K562 (cell line): ENCODE measurements at regions not wholly inside any gene's neighbourhood (a gene's known extent, or its start where the extent isn't known, plus 50 kb on each side); places are given as distances from the start of the nearest gene placed in this dataset.

Experiments
- ATAC-seq: fragments of 200-7000 bp; cut with Tn5 transposase; 3 replicates; pipeline ENCODE4 v1.9.1; 2020; ENCODE audit warnings: moderate library complexity
- BruUV-seq: library from RNA; stranded (reverse); fragments of 400-500 nt; replicated peaks from 2 replicates; lab custom pipeline; 2021; lab: Mats Ljungman, UMichigan
- CTCF ChIA-PET: fragments of 300-600 bp; formaldehyde crosslinking; extraction: SDS; loops from one replicate; lab custom pipeline; 2021; ENCODE audit warnings: low intra/inter-chr PET ratio; lab: Yijun Ruan, JAX
- POLR2A ChIA-PET: fragments of 300-600, 350-650 bp; sonication (Branson Sonifier 250); formaldehyde crosslinking; extraction: SDS; loops from one replicate; lab custom pipeline; 2021; ENCODE audit warnings: antibody characterized with exemption, inconsistent platforms; lab: Yijun Ruan, JAX
- DNase-seq, 4 experiments: peaks; one replicate each; pipeline versions ENCODE4 v3.0.0 to v3.0.0-alpha.2; 2011 to 2018; ENCODE audit warnings: low spot score in 3 of 4, mixed read lengths in 3 of 4; ENCODE audit errors: extremely low read depth in 1 of 4
- FAIRE-seq: peaks from 2 replicates; lab custom pipeline; 2011; peaks lifted over from hg19 to GRCh38; lab: Jason Lieb, UNC
- H2AFZ ChIP-seq: 2 replicates; pipeline ENCODE4 v1.6.0; 2011; ENCODE audit warnings: low read depth, low read length, control low read depth, inconsistent platforms
- H3K27ac ChIP-seq: fragments of 200-600 bp; 3 replicates; pipeline ENCODE4 v1.8.0; 2011; ENCODE audit warnings: low read depth, mild to moderate bottlenecking, control low read depth, inconsistent platforms, low read length, moderate library complexity, mixed read lengths; ENCODE audit errors: extremely low read depth
- H3K27me3 ChIP-seq, 2 experiments: fragments of 300-600 bp in 1 of 2; 2 replicates in 1 of 2; 3 replicates in 1 of 2; pipeline versions ENCODE4 v1.6.0 to v1.8.0; 2011; ENCODE audit warnings: inconsistent platforms in 2 of 2, low read length in 2 of 2, mild to moderate bottlenecking in 1 of 2, mixed read lengths in 1 of 2, moderate library complexity in 1 of 2; ENCODE audit not compliant: control insufficient read depth in 2 of 2, insufficient read depth in 2 of 2
- H3K36me3 ChIP-seq: fragments of 300-600 bp; 3 replicates; pipeline ENCODE4 v1.8.0; 2011; ENCODE audit warnings: mild to moderate bottlenecking, low read length, inconsistent platforms; ENCODE audit not compliant: control insufficient read depth, insufficient read depth
- H3K4me1 ChIP-seq, 2 experiments: fragments of 200-600 bp in 1 of 2; replicated peaks in 1 of 2; 2 replicates in 1 of 2; 3 replicates in 1 of 2; pipeline versions ENCODE4 v1.5.1 to v1.8.0; 2011; ENCODE audit warnings: inconsistent platforms in 2 of 2, low read length in 2 of 2, mild to moderate bottlenecking in 1 of 2, mixed read lengths in 1 of 2, moderate library complexity in 1 of 2; ENCODE audit not compliant: control insufficient read depth in 2 of 2, insufficient read depth in 2 of 2
- H3K4me2 ChIP-seq: 2 replicates; pipeline ENCODE4 v1.6.1; 2011; ENCODE audit warnings: low read length, control low read depth, inconsistent platforms, mixed read lengths; ENCODE audit not compliant: insufficient read depth
- H3K4me3 ChIP-seq: fragments of 200-600 bp; sonication (generic), shearing (Covaris generic); 2 replicates; pipeline ENCODE4 v1.5.1; 2016; ENCODE audit warnings: control low read depth, inconsistent platforms
- H3K79me2 ChIP-seq: fragments of 200-600 bp; 3 replicates; pipeline ENCODE4 v1.8.0; 2011; ENCODE audit warnings: low read length, inconsistent platforms; ENCODE audit not compliant: control insufficient read depth, insufficient read depth
- H3K9ac ChIP-seq, 2 experiments: 2 replicates each; pipeline versions ENCODE4 v1.6.0 to v1.6.1; 2011; ENCODE audit warnings: low read depth in 2 of 2, low read length in 2 of 2, control low read depth in 1 of 2, inconsistent platforms in 1 of 2, mild to moderate bottlenecking in 1 of 2, mixed read lengths in 1 of 2; ENCODE audit not compliant: insufficient read depth in 1 of 2
- H3K9me1 ChIP-seq: one replicate; pipeline ENCODE4 v1.6.0; 2011; ENCODE audit warnings: inconsistent platforms, mild to moderate bottlenecking, low read length, moderate library complexity; ENCODE audit not compliant: control insufficient read depth, insufficient read depth
- H3K9me3 ChIP-seq: replicated peaks from 2 replicates; pipeline ENCODE4 v1.5.1; 2011; ENCODE audit warnings: low read depth, low read length, inconsistent platforms; ENCODE audit not compliant: control insufficient read depth, insufficient read depth
- H4K20me1 ChIP-seq: replicated peaks from 2 replicates; pipeline ENCODE4 v1.6.1; 2011; ENCODE audit warnings: low read length, inconsistent platforms, mixed read lengths; ENCODE audit not compliant: control insufficient read depth, insufficient read depth
- DDX20 ChIP-seq: fragments of 450-650 bp; IDR thresholded peaks from 2 replicates; pipeline ENCODE4 v1.6.1; 2016; ENCODE audit warnings: missing genetic modification characterization, low read depth, mild to moderate bottlenecking, missing compliant biosample characterization, moderate library complexity
- EP300 ChIP-seq: IDR thresholded peaks from 2 replicates; pipeline ENCODE4 v1.6.1; 2012; ENCODE audit warnings: low read length, improper control_type of control experiment
- HNRNPK ChIP-seq: fragments of 200-400 bp; formaldehyde crosslinking; IDR thresholded peaks from one replicate; pipeline ENCODE4 v1.6.1; 2018; ENCODE audit warnings: mild to moderate bottlenecking, low read depth, low read length; ENCODE audit not compliant: poor library complexity, severe bottlenecking
- KAT8 ChIP-seq: fragments of 450-650 bp; IDR thresholded peaks from 2 replicates; pipeline ENCODE4 v1.6.1; 2016; ENCODE audit warnings: low read depth, mild to moderate bottlenecking
- NFE2 ChIP-seq: IDR thresholded peaks from 2 replicates; pipeline ENCODE4 v1.6.1; 2014; ENCODE audit warnings: antibody characterized with exemption, low read depth
- PPARD ChIP-seq: fragments of 250-450 bp; sonication (Bioruptor Pico); IDR thresholded peaks from 2 replicates; pipeline ENCODE4 v1.8.0; 2022; ENCODE audit warnings: inconsistent platforms, mild to moderate bottlenecking, moderate library complexity
- ZNF584 ChIP-seq: fragments of 200-800 bp; sonication (Bioruptor generic); IDR thresholded peaks from 2 replicates; pipeline ENCODE4 v1.6.1; 2016; ENCODE audit warnings: low read depth, mild to moderate bottlenecking, missing genetic modification characterization, missing compliant biosample characterization
- WGBS: fragments of 100-300 bp; shearing (Covaris generic); methylation state at CpG from one replicate; pipeline ENCODE4 v1.1.6; 2016; ENCODE audit warnings: low coverage, mixed read lengths; ENCODE audit not compliant: insufficient coverage; ENCODE audit errors: missing lambda C conversion rate; 5-methylcytosine and 5-hydroxymethylcytosine counted together
- in situ Hi-C: fragments of 300-500 bp; cut with MboI; formaldehyde crosslinking; loops from 4 replicates; pipeline ENCODE4 v1.15.0; 2018; ENCODE audit warnings: inconsistent platforms, mixed read lengths
- intact Hi-C: fragments of 100-400 bp; cut with micrococcal nuclease; formaldehyde crosslinking; loops from 2 replicates; pipeline ENCODE4 v1.14.2; 2022
- TF ChIP-seq, protein P1 (sequence below): IDR thresholded peaks from 2 replicates; pipeline ENCODE4 v1.6.1; 2012; ENCODE audit warnings: low read depth, low read length, improper control_type of control experiment, borderline replicate concordance
- TF ChIP-seq, protein P2 (sequence below): fragments of 450-650 bp; IDR thresholded peaks from 2 replicates; pipeline ENCODE4 v1.6.1; 2016; ENCODE audit warnings: low read depth

DNA sequence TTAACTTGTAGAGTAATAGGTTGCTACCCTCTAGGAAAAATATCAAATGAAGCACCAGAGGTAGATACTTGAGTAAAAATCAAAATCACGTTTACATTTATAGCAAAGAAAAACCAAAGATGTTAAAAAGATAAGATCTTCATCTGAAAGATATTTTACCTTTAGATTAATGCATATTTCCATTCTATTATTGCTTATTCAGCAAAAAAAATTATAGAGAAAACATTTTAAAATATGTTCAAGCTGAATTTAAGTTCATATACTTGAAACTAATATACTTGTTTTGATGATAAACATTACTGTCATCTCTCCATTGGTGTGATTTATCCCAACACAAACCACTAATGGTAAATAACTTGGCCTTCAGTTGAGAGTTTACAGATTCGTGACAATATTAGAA is 422.3 kb downstream of the CAAP1 start:
- intact Hi-C loops (no loop called here), in situ Hi-C loops (no loop called here)
- WGBS, result no CpG with 5 or more reads among the region's 2 CpGs
- no peak overlapping the region for H2AFZ ChIP-seq
- H3K4me2 ChIP-seq, result no peak overlapping the region
- no peaks in the 10 kb centered on the region for H3K27me3 ChIP-seq
- DNase-seq (no peak), FAIRE-seq (no peak), ATAC-seq (no peak)
- no TSS peak for BruUV-seq
- H3K9me3 ChIP-seq, result no peaks in the 10 kb centered on the region
- H4K20me1 ChIP-seq, result no peaks in the 10 kb centered on the region
- H3K4me1 ChIP-seq, result no peaks in the 10 kb centered on the region
- no peaks in the 10 kb centered on the region for H3K36me3 ChIP-seq
- no peak for TF ChIP-seq NFE2
- no peak for TF ChIP-seq HNRNPK
- no peak for TF ChIP-seq DDX20 (tag)
- no peak for TF ChIP-seq KAT8
- TF ChIP-seq EP300, result no peak
- TF ChIP-seq ZNF584, result no peak
- TF ChIP-seq, protein P1, sequence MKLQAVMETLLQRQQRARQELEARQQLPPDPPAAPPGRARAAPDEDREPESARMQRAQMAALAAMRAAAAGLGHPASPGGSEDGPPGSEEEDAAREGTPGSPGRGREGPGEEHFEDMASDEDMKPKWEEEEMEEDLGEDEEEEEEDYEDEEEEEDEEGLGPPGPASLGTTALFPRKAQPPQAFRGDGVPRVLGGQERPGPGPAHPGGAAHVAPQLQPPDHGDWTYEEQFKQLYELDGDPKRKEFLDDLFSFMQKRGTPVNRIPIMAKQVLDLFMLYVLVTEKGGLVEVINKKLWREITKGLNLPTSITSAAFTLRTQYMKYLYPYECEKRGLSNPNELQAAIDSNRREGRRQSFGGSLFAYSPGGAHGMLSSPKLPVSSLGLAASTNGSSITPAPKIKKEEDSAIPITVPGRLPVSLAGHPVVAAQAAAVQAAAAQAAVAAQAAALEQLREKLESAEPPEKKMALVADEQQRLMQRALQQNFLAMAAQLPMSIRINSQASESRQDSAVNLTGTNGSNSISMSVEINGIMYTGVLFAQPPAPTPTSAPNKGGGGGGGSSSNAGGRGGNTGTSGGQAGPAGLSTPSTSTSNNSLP, result no peak
- TF ChIP-seq PPARD (CRISPR knock-in tag), result no peak
- TF ChIP-seq, protein P2, sequence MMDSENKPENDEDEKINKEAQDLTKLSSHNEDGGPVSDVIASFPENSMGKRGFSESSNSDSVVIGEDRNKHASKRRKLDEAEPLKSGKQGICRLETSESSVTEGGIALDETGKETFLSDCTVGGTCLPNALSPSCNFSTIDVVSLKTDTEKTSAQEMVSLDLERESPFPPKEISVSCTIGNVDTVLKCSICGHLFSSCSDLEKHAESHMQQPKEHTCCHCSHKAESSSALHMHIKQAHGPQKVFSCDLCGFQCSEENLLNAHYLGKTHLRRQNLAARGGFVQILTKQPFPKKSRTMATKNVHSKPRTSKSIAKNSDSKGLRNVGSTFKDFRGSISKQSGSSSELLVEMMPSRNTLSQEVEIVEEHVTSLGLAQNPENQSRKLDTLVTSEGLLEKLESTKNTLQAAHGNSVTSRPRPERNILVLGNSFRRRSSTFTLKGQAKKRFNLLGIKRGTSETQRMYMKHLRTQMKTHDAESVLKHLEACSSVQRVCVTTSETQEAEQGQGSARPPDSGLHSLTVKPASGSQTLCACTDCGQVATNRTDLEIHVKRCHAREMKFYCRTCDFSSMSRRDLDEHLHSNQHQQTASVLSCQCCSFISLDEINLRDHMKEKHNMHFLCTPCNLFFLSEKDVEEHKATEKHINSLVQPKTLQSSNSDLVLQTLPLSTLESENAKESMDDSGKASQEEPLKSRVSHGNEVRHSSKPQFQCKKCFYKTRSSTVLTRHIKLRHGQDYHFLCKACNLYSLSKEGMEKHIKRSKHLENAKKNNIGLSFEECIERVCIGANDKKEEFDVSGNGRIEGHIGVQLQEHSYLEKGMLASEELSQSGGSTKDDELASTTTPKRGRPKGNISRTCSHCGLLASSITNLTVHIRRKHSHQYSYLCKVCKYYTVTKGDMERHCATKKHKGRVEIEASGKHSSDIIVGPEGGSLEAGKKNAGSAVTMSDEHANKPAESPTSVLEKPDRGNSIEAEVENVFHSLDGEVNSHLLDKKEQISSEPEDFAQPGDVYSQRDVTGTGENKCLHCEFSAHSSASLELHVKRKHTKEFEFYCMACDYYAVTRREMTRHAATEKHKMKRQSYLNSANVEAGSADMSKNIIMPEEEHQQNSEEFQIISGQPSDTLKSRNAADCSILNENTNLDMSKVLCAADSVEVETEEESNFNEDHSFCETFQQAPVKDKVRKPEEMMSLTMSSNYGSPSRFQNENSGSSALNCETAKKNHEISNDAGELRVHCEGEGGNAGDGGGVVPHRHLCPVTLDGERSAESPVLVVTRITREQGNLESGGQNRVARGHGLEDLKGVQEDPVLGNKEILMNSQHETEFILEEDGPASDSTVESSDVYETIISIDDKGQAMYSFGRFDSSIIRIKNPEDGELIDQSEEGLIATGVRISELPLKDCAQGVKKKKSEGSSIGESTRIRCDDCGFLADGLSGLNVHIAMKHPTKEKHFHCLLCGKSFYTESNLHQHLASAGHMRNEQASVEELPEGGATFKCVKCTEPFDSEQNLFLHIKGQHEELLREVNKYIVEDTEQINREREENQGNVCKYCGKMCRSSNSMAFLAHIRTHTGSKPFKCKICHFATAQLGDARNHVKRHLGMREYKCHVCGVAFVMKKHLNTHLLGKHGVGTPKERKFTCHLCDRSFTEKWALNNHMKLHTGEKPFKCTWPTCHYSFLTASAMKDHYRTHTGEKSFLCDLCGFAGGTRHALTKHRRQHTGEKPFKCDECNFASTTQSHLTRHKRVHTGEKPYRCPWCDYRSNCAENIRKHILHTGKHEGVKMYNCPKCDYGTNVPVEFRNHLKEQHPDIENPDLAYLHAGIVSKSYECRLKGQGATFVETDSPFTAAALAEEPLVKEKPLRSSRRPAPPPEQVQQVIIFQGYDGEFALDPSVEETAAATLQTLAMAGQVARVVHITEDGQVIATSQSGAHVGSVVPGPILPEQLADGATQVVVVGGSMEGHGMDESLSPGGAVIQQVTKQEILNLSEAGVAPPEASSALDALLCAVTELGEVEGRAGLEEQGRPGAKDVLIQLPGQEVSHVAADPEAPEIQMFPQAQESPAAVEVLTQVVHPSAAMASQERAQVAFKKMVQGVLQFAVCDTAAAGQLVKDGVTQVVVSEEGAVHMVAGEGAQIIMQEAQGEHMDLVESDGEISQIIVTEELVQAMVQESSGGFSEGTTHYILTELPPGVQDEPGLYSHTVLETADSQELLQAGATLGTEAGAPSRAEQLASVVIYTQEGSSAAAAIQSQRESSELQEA, result no peak
- H3K27ac ChIP-seq, result no peak overlapping the region
- CTCF ChIA-PET, result no interaction called here
- H3K79me2 ChIP-seq, result no peaks in the 10 kb centered on the region
- no peaks in the 10 kb centered on the region for H3K9me1 ChIP-seq
- POLR2A ChIA-PET, result no interaction called here
- H3K9ac ChIP-seq, result no peak overlapping the region
- no peak overlapping the region for H3K4me3 ChIP-seq
